ENCODE measurements at regions not wholly inside any gene's neighbourhood (a gene's known extent, or its start where the extent isn't known, plus 50 kb on each side); places are given as distances from the start of the nearest gene placed in this dataset.

- no peak for TF ChIP-seq CTCF (IDR thresholded peaks at IDR 0.05)
- TF ChIP-seq EZH2 (IDR thresholded peaks at IDR 0.05; ENCODE audit: borderline replicate concordance, insufficient read depth, low read depth, low read length, poor library complexity, severe bottlenecking), result no peak
These were observed 377.2 kb upstream of the LRATD1 start for GRCh38 chr2:14255135-14255820.

Measured in B cell (primary cell).